PFSK-1 (cell line): ENCODE measurements at regions not wholly inside any gene's neighbourhood (a gene's known extent, or its start where the extent isn't known, plus 50 kb on each side); places are given as distances from the start of the nearest gene placed in this dataset.

Experiments used
- FOXP2 ChIP-seq: optimal IDR thresholded peaks from 2 replicates; pipeline ENCODE3; 2011; ENCODE audit warnings: borderline replicate concordance, control low read depth, inconsistent platforms; ENCODE audit not compliant: insufficient read depth; ENCODE audit errors: extremely low read length, extremely low read depth
- POLR2AphosphoS5 ChIP-seq: IDR thresholded peaks from 2 replicates; pipeline ENCODE4 v1.6.1; 2012; ENCODE audit warnings: low read depth, mild to moderate bottlenecking, control low read depth, low read length, moderate library complexity
- REST ChIP-seq, 2 experiments: IDR thresholded peaks; 2 replicates each; pipeline versions ENCODE4 v1.6.1 to v1.8.0; 2011 to 2012; ENCODE audit warnings: low read depth in 2 of 2, low read length in 2 of 2, control low read depth in 1 of 2, inconsistent platforms in 1 of 2, mild to moderate bottlenecking in 1 of 2, moderate library complexity in 1 of 2; ENCODE audit not compliant: insufficient read depth in 1 of 2
- SIN3A ChIP-seq: IDR thresholded peaks from 2 replicates; pipeline ENCODE4 v1.6.1; 2012; ENCODE audit warnings: mild to moderate bottlenecking, low read length, moderate library complexity, borderline replicate concordance; ENCODE audit not compliant: insufficient read depth
- TAF1 ChIP-seq: IDR thresholded peaks from 2 replicates; pipeline ENCODE4 v1.6.1; 2012; ENCODE audit warnings: low read length, control low read depth, borderline replicate concordance; ENCODE audit not compliant: insufficient read depth

GRCh38 chr2:188114014-188114413 lies 177.7 kb upstream of the GULP1 start:
- TF ChIP-seq REST (IDR thresholded peaks at IDR 0.05; ENCODE audit: insufficient read depth in 1 of 2, low read depth in 2 of 2, low read length in 2 of 2) (no peak), FOXP2 (no peak), SIN3A (no peak), TAF1 (no peak), POLR2AphosphoS5 (no peak)

- TF ChIP-seq REST (IDR thresholded peaks at IDR 0.05; ENCODE audit: insufficient read depth in 1 of 2, low read depth in 2 of 2, low read length in 2 of 2) (no peak), FOXP2 (no peak), TAF1 (no peak), SIN3A (no peak), POLR2AphosphoS5 (no peak)
These were observed 174.0 kb upstream of the GULP1 start for GRCh38 chr2:188117706-188118105.

GRCh38 chr2:188118431-188118830 lies 173.2 kb upstream of the GULP1 start:
- no peak for TF ChIP-seq TAF1

- no peak for TF ChIP-seq REST (IDR thresholded peaks at IDR 0.05; ENCODE audit: insufficient read depth in 1 of 2, low read depth in 2 of 2, low read length in 2 of 2)
- TF ChIP-seq FOXP2: no peak
- TF ChIP-seq POLR2AphosphoS5: no peak
- TF ChIP-seq SIN3A: no peak
- TF ChIP-seq TAF1: no peak
These were observed 172.4 kb upstream of the GULP1 start for GRCh38 chr2:188119112-188119838.

GRCh38 chr2:188122985-188123384 lies 168.7 kb upstream of the GULP1 start:
- TF ChIP-seq FOXP2 (no peak), TAF1 (no peak), REST (IDR thresholded peaks at IDR 0.05; ENCODE audit: insufficient read depth in 1 of 2, low read depth in 2 of 2, low read length in 2 of 2) (no peak), POLR2AphosphoS5 (no peak), SIN3A (no peak)
